ENCODE measurements at regions not wholly inside any gene's neighbourhood (a gene's known extent, or its start where the extent isn't known, plus 50 kb on each side); places are given as distances from the start of the nearest gene placed in this dataset.
"Not testable (repeated sequence)": the region's sequence is repeated elsewhere in the genome, so short reads cannot be mapped to it uniquely, and the experiment has no call there.

DNA sequence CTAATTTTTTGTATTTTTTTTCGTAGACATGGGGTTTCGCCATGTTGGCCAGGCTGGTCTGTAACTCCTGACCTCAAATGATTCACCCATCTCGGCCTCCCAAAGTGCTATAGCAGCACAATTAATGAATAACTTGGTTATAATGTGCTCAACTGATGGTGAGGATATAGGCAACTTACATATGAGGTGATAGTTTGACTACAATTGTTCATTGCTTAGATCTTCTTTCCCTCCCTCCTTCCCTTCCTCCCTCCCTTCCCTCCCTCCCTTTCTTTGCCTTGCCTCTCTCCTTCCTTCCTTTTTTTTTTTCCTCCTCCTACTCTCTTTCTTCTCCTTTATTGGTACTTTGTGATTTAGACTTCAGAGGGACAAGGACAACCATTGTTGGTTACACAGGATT is 151.2 kb downstream of the RNF144B start:
- Histone ChIP-seq H3K36me3 (ENCODE audit: control insufficient read depth in 2 of 2, extremely low read depth in 1 of 2, insufficient read depth in 2 of 2, low read length in 2 of 2) (no peaks in the 10 kb centered on the region), H4K20me1 (replicated peaks; ENCODE audit: control insufficient read depth, extremely low read depth, insufficient read depth, low read length) (no peaks in the 10 kb centered on the region), H2AFZ (ENCODE audit: low read depth, low read length) (no peak overlapping the region), H3K9me1 (replicated peaks; ENCODE audit: control insufficient read depth, extremely low read depth, insufficient read depth, low read length) (no peaks in the 10 kb centered on the region), H3K27ac (ENCODE audit: insufficient read depth, low read depth, low read length) (no peak overlapping the region), H3K9me3 (replicated peaks; ENCODE audit: control insufficient read depth, insufficient read depth, low read length) (no peaks in the 10 kb centered on the region), H3K4me3 (replicated peaks in 1 of 3; ENCODE audit: insufficient read depth in 1 of 3, low read depth in 1 of 3, low read length in 3 of 3) (no peak overlapping the region), H3K4me2 (ENCODE audit: insufficient read depth, low read length) (no peak overlapping the region), H3K9ac (replicated peaks; ENCODE audit: extremely low read depth, insufficient read depth, low read length) (no peak overlapping the region), H3K27me3 (ENCODE audit: control insufficient read depth in 2 of 2, insufficient read depth in 2 of 2, low read length in 2 of 2) (peaks cover 6% of the 10 kb centered on the region in 2 experiments), H3K4me1 (ENCODE audit: control insufficient read depth, extremely low read depth, insufficient read depth, low read length) (no peaks in the 10 kb centered on the region), H3K79me2 (ENCODE audit: control insufficient read depth, insufficient read depth, low read length) (no peaks in the 10 kb centered on the region)
- DNase-seq (ENCODE audit: low read depth, low spot score) (no peak), FAIRE-seq (no peak)
- ChIA-PET CTCF (no interaction called here), POLR2A (no interaction called here)
- TF ChIP-seq, protein P1, sequence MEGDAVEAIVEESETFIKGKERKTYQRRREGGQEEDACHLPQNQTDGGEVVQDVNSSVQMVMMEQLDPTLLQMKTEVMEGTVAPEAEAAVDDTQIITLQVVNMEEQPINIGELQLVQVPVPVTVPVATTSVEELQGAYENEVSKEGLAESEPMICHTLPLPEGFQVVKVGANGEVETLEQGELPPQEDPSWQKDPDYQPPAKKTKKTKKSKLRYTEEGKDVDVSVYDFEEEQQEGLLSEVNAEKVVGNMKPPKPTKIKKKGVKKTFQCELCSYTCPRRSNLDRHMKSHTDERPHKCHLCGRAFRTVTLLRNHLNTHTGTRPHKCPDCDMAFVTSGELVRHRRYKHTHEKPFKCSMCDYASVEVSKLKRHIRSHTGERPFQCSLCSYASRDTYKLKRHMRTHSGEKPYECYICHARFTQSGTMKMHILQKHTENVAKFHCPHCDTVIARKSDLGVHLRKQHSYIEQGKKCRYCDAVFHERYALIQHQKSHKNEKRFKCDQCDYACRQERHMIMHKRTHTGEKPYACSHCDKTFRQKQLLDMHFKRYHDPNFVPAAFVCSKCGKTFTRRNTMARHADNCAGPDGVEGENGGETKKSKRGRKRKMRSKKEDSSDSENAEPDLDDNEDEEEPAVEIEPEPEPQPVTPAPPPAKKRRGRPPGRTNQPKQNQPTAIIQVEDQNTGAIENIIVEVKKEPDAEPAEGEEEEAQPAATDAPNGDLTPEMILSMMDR (IDR thresholded peaks at IDR 0.05; ENCODE audit: extremely low read depth in 1 of 2, insufficient read depth in 1 of 2, low read depth in 1 of 2, low read length in 2 of 2): no peak
- TF ChIP-seq GATA2 (IDR thresholded peaks at IDR 0.05; ENCODE audit: insufficient read depth, insufficient read length, low read depth, low read length): no peak
- no peak for TF ChIP-seq MYC (IDR thresholded peaks at IDR 0.05; ENCODE audit: low read depth, low read length)
- TF ChIP-seq, protein P2, sequence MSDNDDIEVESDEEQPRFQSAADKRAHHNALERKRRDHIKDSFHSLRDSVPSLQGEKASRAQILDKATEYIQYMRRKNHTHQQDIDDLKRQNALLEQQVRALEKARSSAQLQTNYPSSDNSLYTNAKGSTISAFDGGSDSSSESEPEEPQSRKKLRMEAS (IDR thresholded peaks at IDR 0.05; ENCODE audit: insufficient read depth, insufficient read length): no peak
- intact Hi-C loops (cut with micrococcal nuclease): no loop called here
- dilution Hi-C loops (cut with MboI; ENCODE audit: extremely low pct_ligation_motif_present, low sequenced_read_pairs): no loop called here
- no TSS peak for BruUV-seq (replicated peaks)

DNA sequence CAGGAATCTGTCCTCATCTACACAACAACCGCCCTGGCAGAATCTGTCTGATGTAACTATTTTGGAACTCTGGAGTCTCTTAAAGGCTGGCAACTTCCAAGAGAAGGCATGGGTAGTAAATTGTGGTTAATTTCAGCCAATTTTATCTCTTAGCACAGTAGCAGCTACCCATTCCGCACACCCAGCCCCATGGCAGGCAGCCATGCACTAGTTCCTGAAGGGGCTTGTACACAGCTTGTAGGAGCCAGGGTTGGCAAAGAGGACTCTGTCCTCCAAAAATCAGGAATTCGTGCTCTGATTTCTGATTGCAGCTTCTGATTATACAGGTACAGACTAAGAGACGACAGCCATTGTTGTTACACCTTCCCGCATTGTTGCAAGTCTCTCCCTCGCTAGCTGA is 155.9 kb downstream of the RNF144B start:
- no peaks in the 10 kb centered on the region for H3K9me1 ChIP-seq (replicated peaks; ENCODE audit: control insufficient read depth, extremely low read depth, insufficient read depth, low read length)
- dilution Hi-C loops (cut with MboI; ENCODE audit: extremely low pct_ligation_motif_present, low sequenced_read_pairs) (no loop called here), intact Hi-C loops (cut with micrococcal nuclease) (no loop called here)
- no peak overlapping the region for H3K4me3 ChIP-seq (replicated peaks in 1 of 3; ENCODE audit: insufficient read depth in 1 of 3, low read depth in 1 of 3, low read length in 3 of 3)
- POLR2A ChIA-PET: no interaction called here
- no peaks in the 10 kb centered on the region for H3K36me3 ChIP-seq (ENCODE audit: control insufficient read depth in 2 of 2, extremely low read depth in 1 of 2, insufficient read depth in 2 of 2, low read length in 2 of 2)
- BruUV-seq (replicated peaks): no TSS peak
- no peak overlapping the region for H3K27ac ChIP-seq (ENCODE audit: insufficient read depth, low read depth, low read length)
- H3K4me1 ChIP-seq (ENCODE audit: control insufficient read depth, extremely low read depth, insufficient read depth, low read length): peaks cover 6% of the 10 kb centered on the region
- TF ChIP-seq JUN (IDR thresholded peaks at IDR 0.05; ENCODE audit: borderline replicate concordance, insufficient read depth, insufficient read length, low read depth) (no peak), POLR2A (IDR thresholded peaks at IDR 0.05; ENCODE audit: low read depth, low read length) (no peak), EZH2 (IDR thresholded peaks at IDR 0.05; ENCODE audit: borderline replicate concordance, low read depth, low read length, severe bottlenecking) (no peak)
- CTCF ChIA-PET: no interaction called here
- H3K79me2 ChIP-seq (ENCODE audit: control insufficient read depth, insufficient read depth, low read length): no peaks in the 10 kb centered on the region
- DNase-seq (ENCODE audit: low read depth, low spot score) (no peak), FAIRE-seq (no peak)
- H3K4me2 ChIP-seq (ENCODE audit: insufficient read depth, low read length): no peak overlapping the region
- no peak overlapping the region for H2AFZ ChIP-seq (ENCODE audit: low read depth, low read length)
- no peaks in the 10 kb centered on the region for H3K9me3 ChIP-seq (replicated peaks; ENCODE audit: control insufficient read depth, insufficient read depth, low read length)
- no peak overlapping the region for H3K9ac ChIP-seq (replicated peaks; ENCODE audit: extremely low read depth, insufficient read depth, low read length)
- no peaks in the 10 kb centered on the region for H3K27me3 ChIP-seq (ENCODE audit: control insufficient read depth in 2 of 2, insufficient read depth in 2 of 2, low read length in 2 of 2)
- no peaks in the 10 kb centered on the region for H4K20me1 ChIP-seq (replicated peaks; ENCODE audit: control insufficient read depth, extremely low read depth, insufficient read depth, low read length)

DNA sequence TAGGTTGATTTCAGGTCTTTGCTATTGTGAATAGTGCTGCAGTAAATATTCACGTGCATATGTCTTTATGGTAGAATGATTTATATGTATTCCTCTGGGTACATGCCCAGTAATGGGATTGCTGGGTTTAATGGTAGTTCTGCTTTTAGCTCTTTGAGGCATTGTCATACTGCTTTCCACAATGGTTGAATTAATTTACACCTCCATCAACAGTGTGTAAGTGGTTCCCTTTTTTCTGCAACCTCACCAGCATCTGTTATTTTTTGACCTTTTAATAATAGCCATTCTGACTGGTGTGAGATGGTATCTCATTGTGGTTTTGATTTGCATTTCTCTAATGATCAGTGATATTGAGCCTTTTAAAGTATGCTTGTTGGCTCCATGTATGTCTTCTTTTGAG is 158.0 kb downstream of the RNF144B start:
- H3K4me2 ChIP-seq (ENCODE audit: insufficient read depth, low read length); DNase-seq (ENCODE audit: low read depth, low spot score); H2AFZ ChIP-seq (ENCODE audit: low read depth, low read length); BruUV-seq (replicated peaks); H3K27me3 ChIP-seq (ENCODE audit: control insufficient read depth in 2 of 2, insufficient read depth in 2 of 2, low read length in 2 of 2); H3K4me1 ChIP-seq (ENCODE audit: control insufficient read depth, extremely low read depth, insufficient read depth, low read length); H3K79me2 ChIP-seq (ENCODE audit: control insufficient read depth, insufficient read depth, low read length); H3K4me3 ChIP-seq (replicated peaks in 1 of 3; ENCODE audit: insufficient read depth in 1 of 3, low read depth in 1 of 3, low read length in 3 of 3); FAIRE-seq; H4K20me1 ChIP-seq (replicated peaks; ENCODE audit: control insufficient read depth, extremely low read depth, insufficient read depth, low read length); H3K27ac ChIP-seq (ENCODE audit: insufficient read depth, low read depth, low read length); dilution Hi-C loops (cut with MboI; ENCODE audit: extremely low pct_ligation_motif_present, low sequenced_read_pairs); POLR2A ChIA-PET; H3K36me3 ChIP-seq (ENCODE audit: control insufficient read depth in 2 of 2, extremely low read depth in 1 of 2, insufficient read depth in 2 of 2, low read length in 2 of 2); intact Hi-C loops (cut with micrococcal nuclease); H3K9ac ChIP-seq (replicated peaks; ENCODE audit: extremely low read depth, insufficient read depth, low read length); H3K9me1 ChIP-seq (replicated peaks; ENCODE audit: control insufficient read depth, extremely low read depth, insufficient read depth, low read length); H3K9me3 ChIP-seq (replicated peaks; ENCODE audit: control insufficient read depth, insufficient read depth, low read length): not testable (repeated sequence)
- CTCF ChIA-PET: interaction anchor here (1.2 kb wide), 1 partner anchor 17 kb away, joined by 3 read pairs; no protein-coding TSS in a partner anchor

Data from endothelial cell of umbilical vein (primary cell).